Activated CD4-positive, alpha-beta T cell treated with anti-CD3 and anti-CD28 coated beads, Interleukin-2, amount 50 U/mL, for 24 hours (primary cell): ENCODE measurements at regions not wholly inside any gene's neighbourhood (a gene's known extent, or its start where the extent isn't known, plus 50 kb on each side); places are given as distances from the start of the nearest gene placed in this dataset.
"Not testable (repeated sequence)": the region's sequence is repeated elsewhere in the genome, so short reads cannot be mapped to it uniquely, and the experiment has no call there.

Source experiments
- DNase-seq, 2 donors: peaks; one replicate each; pipeline ENCODE4 v3.0.0-alpha.2; 2020; ENCODE audit warnings: low read depth in 1 of 2, low spot score in 1 of 2

DNA sequence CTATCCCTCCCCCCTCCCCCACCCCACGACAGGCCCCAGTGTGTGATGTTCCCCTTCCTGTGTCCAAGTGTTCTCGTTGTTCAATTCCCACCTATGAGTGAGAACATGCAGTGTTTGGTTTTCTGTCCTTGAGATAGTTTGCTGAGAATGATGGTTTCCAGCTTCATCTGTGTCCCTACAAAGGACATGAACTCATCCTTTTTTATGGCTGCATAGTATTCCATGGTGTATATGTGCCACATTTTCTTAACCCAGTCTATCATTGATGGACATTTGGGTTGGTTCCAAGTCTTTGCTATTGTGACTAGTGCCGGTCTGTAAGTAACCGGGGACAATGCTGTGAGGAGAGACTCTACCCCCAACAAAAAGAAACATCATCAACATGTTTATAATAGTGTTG is 217.2 kb downstream of the SEC23IP start:
- not testable (repeated sequence) for DNase-seq

DNA sequence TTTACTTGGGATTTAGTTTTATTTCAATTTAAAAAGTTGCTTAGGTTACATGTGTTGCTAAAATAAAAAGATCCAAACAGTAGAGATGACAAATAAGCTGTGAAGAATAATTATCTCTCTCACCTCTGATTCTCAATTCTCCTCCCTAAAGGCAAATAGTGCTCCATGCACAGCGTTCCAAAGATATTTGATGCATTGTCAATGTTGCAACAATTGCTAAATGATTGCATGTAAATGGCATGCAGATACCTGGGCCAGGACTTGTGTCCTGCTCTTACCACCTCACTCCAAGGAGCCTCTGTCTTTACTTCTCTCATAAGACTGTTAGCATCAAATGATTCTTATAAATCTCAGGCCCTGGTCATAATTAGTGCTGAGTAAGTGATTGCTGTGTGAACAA is 217.7 kb downstream of the SEC23IP start:
- no peak for DNase-seq

DNA sequence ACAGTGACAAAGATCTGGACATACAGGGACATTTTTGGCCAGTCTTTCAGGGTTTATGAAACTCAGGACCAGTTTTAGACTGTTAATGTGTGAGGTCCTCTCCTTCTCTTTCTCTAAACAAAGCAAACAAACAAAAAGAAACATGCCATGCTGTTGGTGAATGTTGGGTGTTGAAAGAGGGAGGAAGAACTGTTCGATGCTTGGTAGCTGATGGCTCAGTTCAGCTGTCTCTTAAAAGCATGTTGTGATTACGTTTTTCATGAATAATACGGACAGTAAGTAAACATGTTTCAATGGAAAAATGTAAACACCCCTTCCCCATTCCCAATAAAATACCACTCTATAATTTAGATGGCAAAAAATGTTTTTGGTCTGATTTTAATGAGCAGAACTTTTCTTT is 219.1 kb downstream of the SEC23IP start:
- DNase-seq, result no peak

DNA sequence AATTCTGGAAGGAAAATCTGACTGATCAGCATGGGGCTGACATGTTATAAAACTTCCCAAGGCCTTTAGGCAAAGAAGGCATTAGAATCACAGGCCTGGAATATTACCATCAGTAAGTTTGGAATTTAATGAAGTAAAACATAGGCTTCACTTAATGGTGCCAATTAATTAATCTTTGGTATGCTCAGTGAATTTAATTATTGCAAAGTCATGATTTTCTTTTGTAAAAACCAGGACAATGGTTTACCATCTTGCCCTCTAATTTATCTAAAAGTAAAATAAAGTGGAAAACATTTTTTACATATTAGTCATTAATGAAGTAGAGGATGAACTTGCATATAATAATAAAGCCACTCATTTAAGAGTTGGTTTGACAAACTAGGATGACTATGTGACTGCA is 220.3 kb downstream of the SEC23IP start:
- no peak for DNase-seq

DNA sequence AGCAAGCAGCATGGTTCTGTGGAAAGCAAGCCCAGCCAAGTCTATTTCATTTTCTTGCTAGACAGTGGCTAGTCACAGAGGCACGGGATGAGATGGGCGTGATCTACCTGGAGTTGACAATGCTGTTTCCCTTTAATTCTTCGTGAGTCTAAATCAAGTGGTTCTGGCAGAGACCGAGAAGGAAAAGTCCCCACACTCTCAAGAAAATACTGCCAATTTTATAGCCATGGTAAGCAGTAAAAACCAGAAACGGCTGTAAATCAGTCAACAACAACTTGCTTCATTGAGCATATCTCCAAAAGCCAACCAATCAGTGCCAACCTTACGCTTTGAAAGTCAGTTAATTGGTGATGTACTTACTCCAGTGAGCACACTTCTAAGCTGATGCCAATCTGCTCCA is 223.4 kb downstream of the SEC23IP start:
- DNase-seq, result no peak

DNA sequence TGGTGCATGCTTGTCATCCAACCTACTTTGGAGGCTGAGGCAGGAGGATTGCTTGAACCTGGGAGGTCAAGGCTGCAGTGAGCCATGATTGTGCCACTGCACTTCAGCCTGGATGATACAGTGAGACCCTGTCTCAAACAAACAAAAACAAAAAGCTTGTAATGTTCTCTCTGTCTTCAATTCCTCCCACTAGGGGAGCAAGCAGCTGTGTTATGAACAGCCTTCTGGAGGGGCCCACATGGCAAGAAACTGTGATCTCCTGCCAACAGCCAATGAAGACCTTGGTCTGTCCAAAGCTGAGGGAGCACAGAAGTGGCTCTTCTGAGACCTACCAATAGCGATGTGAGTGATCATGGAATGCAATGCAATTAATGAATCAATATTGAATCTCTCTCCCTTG is 229.2 kb downstream of the SEC23IP start:
- no peak for DNase-seq

DNA sequence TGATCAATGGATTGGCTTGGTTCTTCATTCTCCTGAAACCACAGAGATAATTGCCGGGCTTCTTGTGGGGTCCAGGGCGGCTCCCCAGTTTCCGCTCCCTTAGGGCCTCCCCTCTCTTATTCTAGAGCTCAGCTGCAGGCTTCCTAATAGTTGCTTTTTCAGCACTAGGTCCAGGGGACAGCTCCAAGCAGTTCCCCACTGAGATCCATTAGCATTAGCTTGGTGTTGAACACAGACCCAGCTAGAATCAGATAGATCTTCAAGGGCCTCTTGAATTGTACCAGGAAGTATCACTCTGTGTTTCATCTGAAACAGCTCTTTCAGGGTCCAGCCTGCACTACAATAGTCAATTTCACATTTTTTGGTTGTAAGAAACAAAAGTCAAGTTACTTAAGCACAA is 238.7 kb downstream of the SEC23IP start:
- DNase-seq, result no peak

DNA sequence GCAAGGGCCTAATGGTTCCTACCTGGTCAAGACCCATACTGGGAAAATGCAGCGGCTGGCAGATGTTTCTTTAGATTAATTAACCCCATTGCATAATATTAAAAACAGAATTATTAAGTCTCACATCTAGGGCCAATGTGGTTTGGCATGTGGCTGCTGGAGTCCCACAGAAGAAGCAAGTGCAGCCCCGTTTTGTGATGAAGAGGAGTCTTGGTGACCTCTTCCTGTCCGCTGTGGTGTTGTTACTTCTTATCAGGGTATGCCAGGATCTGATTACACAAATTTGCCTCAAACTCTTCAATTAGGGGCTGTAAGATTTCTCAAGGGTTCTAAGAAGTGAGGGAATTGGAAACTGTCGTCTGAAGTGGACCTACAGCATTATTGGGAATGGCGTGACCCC is 240.3 kb downstream of the SEC23IP start:
- no peak for DNase-seq

DNA sequence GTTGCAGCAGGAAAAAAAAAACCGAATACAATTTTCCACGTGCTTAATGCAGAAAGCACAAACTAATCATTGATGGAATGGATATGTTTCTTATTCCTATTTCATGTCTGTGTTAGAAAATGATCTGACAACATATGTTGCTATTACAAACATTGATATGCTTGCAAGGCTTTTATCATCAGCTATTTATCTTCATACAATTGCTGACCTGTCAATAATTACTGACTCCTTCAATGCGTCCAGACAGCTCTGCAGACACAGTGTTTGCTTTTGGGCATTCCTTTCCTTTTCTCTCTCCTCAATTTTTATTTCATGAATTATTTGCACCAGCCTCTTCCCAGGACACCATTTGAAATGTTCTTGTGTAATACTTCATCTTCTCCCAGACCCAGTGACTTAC is 246.2 kb downstream of the SEC23IP start:
- DNase-seq, result no peak

DNA sequence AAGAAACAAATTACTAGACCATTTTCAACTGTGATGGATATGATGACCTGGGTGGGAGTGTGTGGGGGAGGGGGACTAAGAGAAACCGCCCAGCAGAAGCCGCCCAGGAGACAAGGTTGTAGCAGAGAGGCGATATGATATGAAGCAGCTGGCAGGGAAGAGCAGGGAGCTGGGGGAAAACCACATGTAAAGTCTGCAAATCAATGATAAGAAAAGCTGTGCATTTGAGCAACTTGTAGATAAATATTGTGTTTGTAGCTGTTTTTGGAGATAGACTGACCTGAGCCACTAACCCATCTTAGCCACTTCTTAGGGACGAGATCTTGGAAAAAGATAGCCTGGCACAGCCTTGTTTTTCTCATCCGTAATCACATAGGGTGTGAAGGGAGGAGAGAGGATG is 252.6 kb downstream of the SEC23IP start:
- no peak for DNase-seq

DNA sequence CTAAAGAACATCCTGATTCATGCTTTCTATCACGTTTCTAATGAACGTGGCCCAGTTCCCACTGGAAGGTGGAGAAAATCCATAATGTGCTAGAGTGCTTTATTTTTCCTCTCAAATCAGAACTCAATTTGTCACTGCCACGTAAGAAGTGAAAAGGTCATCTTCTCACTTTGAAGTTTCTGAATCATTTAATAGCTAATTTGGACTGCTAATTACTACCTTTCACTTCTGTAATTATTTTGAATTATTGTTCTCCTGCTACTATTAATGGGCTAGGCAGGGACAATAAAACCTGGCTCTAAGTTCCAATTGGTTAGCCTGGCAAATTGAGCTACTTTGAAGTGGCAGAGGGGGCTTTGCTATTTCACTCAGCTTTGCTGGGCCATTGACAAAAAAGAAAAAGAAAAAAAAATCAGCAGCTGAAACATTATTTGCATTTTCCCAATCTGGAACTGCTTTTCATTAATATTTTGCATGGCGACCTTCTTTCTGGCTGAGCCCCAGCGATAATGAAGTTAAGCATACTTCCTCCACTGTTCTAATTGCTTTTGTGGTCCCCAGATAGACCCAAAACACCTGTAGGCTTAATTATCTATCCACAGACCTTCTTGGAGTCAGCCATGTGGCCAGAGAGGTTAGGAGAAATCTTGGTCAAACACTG is 264.2 kb downstream of the SEC23IP start:
- DNase-seq, result no peak

DNA sequence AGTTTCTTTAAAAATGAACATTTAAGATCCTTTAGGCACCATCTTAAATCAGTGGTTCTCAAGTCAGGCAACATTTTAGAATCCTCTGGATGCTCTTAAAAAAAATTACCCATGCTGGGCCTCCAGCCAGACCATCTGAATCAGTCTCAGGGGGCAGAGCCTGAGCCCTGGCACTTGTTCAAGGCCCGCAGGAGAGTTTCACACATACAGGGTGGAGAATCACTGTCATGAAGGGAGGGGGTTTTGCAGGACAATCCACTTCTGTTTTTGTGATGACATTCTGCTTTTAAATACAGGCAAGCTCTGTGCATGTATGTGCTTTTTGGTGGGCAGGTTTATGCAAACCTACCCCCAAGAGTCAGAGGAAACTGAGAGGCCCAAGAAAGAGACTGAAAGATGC is 268.6 kb downstream of the SEC23IP start:
- DNase-seq, result no peak

DNA sequence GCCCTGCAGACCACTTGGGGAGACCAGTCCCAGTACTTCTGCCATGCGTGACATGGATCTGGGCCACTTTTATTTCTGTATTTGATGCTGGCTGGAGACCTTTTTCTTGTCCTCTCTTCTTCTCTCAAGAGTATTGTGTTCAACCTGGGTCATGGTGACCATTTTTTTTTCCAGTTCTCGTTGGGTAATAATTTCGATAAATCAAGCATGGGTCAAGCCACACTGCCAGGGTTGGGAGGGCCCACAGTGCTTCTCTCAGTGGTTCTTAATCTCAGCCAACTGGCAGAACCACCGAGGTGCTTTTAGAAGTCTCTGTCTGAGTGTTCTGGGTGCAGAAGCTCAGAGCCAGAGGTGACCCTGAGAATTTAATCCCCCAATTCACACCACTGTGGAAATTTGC is 269.9 kb downstream of the SEC23IP start:
- no peak for DNase-seq

DNA sequence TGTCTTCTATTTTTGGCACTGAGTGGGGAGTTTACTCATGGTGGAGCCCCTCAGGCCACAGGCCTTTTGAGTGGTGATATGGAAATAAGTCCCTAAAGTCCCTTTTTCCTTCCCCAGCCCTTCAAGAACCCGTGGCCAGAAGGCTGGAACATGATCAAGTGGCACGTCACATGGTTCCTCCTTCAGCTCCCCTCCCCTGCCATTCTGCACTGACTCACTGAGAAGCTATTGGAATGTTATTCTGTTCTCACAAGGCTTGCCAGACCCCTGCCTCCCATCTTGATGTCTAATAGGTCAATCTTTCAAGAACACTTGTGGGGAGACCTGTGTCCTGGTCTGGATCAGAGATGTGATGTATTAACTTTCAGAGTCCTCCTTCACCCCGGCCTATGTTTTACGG is 279.8 kb downstream of the SEC23IP start:
- DNase-seq, result no peak

DNA sequence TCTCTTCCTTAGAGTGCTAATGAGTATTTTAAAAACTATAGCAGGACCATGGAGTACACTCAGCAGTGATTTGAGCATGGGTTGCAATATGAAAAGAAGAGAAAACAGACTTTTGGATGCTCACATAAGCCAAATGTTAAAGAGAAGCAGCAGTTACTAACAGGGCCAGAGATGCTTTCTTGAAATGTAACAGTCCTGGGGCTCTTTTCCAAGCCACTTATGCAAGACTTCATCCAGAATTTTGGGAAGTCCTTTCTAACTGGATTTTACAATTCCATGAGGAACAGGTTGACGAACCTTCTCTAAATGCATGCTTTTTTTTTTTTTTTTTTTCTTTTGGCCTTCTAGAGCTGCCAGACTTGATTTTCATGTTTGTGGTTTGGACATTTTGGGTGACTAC is 282.0 kb downstream of the SEC23IP start:
- no peak for DNase-seq

DNA sequence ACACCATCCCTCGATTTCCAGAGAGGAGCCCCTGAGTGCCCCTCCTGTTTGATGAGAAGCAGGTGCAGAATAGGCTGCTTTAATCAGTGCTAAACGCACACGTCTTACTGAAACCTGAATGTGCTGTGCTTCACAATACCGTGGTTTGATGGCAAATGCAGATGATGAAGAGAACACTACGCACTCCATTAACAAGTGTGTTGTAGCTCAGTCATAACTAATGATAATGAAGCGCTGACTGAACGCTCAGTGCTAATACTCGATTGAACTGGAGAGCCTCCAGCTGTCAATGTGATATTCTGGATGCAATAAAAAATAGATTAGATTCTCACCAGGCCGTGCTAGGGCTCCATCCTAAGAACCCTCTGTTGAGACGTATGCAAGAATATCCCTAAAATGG is 279.7 kb upstream of the PLPP4 start:
- no peak for DNase-seq

DNA sequence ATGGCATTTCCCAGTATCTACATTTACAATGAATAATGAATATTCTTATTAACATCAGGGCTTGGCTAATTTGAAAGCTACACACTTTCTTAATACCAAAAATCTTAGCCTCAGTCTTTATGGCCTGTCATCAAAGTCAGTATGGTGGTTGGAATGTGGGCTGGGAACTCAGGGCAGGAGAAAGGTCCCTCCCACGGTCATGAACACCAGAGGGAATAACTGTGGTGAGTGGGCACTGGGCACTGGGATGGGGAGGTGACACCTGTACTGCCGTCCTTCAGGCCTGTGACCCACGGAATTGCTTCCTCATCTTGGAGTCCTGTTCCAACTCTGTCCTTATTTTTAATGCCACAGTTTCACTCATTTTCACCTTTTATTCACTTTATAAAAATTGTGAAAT is 276.9 kb upstream of the PLPP4 start:
- DNase-seq, result no peak

DNA sequence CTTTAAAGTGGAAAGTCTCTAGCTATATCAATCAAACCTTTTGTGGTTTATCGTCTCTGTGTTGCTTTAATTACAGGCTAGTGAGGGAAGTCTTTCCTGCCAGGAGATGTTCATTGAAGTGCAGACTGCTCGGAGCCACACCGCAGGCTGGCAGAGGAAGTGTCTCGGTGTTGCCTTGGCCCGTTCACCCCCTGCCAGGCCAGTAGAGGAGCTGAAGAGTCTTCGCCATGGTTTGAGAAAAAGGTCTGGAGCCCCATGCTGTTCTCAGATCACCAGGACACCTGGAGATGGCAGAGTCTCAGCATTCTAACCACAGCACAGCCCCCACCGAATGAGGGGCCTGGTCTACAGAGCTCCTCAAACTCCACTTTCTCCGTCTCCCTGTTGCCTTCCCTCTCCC is 275.9 kb upstream of the PLPP4 start:
- no peak for DNase-seq

DNA sequence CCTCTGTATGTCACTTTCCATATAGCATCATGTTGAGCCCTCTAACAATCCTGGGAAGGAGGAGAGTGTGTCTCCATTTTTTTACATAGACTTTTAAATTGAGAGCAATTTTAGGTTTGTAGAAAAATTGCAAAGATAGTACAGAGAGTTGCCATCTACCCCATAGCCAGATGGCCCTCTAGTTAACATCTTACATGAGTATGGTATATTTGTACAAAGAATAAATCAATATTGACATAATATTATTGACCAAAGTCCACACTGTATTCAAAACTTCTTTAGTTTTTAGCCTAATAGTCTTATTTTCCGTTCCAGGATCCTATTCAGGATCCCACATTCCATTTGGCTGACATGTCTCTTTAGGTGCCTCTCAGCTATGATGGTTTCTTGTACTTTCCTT is 274.6 kb upstream of the PLPP4 start:
- no peak for DNase-seq

DNA sequence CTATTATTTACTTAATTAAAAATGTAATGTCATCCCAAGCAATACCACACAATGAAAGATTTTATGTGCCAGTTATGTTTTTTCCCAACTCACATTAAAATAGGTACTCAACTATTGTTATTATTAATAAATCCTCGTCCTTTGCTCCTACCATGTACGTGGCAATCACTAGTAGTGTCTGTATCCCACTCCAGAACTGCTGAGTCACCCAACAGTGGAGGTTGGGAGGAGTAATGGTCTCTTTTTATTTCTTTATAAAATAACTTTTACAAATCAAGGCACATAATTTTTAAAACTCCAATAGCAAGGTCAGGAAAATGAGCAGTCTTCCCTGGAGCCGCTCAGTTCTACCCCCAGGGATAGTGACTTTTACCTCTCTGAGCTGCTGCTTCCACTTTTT is 273.5 kb upstream of the PLPP4 start:
- DNase-seq, result no peak

DNA sequence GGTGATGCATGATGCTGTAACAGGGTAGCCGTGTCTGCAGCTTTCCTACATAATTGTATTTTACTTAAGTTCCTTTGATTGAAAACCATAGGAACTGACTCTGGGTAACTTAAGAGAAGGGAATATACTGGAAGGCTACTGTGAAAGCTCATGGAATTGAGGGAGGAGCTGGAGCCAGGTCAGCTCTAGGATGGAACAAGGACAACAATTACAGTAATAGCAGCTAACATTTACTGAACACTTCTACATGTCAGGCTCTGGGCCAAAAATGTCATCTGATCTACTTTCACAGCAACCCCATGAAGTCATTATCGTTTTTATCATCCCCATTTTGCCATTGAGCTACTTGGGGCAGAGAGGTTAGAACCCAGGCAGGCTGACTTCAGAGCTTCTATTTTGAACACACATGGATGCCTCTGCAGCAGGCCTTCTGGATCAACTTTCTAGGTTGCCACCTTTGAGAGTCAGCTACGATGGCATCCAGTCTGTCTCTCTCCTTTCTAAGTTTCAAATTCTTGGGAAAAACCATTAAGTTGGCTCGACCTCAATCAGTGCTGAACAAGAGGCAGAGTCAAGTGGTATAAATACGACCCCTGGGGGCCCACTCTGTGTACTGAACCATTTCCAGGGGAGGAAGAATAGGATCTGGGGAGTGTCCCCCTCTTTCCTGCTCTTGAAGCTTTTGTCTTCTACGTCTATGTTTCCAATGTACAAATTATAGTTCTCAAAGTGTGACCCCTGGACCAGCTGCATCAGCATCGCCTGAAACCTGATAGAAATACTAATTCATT is 272.3 kb upstream of the PLPP4 start:
- no peak for DNase-seq

DNA sequence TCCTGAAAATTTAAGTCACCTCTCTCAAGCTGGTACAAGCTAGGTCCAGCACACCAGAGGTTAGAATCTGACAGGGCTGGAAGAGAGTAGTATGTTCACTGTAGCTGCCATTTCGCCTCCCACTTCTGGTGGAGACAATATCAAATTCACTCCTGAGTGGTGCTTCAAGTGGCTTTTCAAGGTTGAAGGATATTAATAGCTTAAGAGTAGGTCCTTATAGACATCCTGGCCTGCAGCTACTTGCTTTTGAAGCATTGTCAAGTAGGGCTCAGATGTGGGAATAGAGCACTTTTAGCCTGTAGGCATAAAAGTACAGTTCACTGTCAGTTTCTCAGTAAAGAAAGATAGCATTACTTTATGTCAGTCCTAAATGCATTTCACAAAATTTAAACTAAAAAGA is 270.5 kb upstream of the PLPP4 start:
- DNase-seq, result no peak

DNA sequence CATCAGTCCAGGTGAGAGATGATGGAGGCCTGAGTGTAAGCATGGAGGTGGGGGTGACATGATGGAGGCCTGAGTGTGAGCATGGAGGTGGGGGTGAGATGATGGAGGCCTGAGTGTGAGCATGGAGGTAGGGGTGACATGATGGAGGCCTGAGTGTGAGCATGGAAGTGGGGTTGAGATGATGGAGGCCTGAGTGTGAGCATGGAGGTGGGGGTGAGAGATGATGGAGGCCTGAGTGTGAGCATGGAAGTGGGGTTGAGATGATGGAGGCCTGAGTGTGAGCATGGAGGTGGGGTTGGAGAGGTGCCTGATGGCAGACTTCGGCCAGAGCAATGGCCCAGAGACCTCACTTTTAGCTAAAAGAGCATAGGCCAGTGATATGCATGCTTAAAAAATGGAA is 269.9 kb upstream of the PLPP4 start:
- DNase-seq, result not testable (repeated sequence)
